Activated CD8-positive, alpha-beta memory T cell treated with anti-CD3 and anti-CD28 coated beads, Interleukin-2, amount 50 U/mL, for 1 hour (primary cell): ENCODE measurements at regions not wholly inside any gene's neighbourhood (a gene's known extent, or its start where the extent isn't known, plus 50 kb on each side); places are given as distances from the start of the nearest gene placed in this dataset.

Experiments
- DNase-seq: peaks from one replicate; pipeline ENCODE4 v3.0.0-alpha.2; 2020; ENCODE audit errors: extremely low read depth

GRCh38 chr2:239520811-239521517 is 120.1 kb upstream of the HDAC4 start:
- no peak for DNase-seq

- no peak for DNase-seq
Measured at GRCh38 chr2:239519921-239520585, 119.2 kb upstream of the HDAC4 start.

DNA sequence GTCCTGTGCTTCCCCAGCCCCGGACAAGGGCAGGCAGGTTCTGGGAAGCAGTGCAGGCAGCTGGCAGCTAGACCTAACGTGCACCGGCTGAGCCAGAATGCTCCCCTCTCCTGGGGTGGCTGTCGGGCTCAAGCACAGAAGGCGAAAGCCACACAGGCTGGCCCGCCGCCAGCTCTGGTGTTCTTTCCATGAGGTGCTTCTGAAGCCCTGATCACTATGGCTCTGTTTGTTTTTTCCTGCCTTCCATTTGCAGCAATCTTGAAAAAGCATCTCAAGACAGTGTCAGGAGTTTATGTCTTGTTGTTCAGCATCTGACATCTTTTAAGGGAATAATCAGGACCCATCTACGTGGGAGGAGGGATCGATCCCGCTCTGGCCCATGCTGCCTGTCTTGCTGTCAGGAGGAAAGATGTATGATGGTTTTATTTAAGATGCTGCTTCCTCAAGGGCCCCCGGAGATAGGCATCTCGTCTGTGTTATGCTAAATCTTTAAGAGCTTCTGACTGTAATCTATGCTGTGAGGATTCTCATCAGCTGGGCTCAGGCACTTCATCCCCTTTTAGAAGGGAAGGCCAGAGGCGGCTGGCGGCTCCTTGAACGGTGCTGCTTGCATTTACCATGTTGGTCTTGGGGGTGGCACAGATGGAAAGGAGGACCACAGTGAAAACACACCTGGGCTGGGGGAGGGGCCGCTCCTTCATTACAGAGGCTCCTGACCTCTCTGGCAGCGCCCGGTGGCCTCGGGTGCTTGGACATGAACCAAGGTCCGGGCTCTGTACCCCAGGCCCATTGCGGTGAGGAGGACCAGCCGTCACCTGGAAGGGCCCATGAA is 118.5 kb upstream of the HDAC4 start:
- no peak for DNase-seq

GRCh38 chr2:239518286-239519088 is 117.7 kb upstream of the HDAC4 start:
- no peak for DNase-seq

GRCh38 chr2:239517686-239518085 is 116.9 kb upstream of the HDAC4 start:
- no peak for DNase-seq

GRCh38 chr2:239516954-239517305 is 116.1 kb upstream of the HDAC4 start:
- DNase-seq: no peak

DNA sequence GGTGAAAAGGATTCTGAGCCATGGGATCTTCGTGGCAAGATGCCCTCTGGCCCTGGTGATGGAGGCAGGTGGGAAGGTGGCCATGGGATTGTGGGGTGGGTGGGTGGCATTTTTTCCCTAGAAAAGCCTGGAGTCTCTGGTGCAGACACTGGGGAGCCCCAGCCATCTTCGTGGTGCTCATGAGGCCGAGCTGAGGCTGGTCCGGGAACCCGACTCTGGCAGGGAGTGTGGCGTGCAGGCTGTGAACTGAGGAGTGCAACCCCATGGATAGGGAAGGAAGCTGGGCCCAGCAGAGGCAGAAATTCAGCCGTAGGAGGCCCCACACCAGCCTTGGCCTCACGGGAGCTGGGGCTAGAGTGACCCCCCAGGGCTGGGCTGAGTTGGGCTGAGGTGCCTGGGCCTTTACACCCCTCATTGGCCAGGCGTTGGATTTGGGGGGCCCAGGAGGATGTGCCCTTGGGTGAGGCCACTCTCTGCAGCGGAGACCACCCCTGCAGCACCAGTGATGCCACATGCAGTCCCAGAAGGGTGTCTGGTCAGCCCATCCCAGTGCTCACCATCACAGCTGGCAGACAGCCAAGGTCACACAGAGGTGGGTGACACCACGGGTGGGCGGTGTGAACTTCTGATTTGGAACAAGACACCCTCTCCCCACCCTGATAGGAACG is 115.6 kb upstream of the HDAC4 start:
- no peak for DNase-seq

DNA sequence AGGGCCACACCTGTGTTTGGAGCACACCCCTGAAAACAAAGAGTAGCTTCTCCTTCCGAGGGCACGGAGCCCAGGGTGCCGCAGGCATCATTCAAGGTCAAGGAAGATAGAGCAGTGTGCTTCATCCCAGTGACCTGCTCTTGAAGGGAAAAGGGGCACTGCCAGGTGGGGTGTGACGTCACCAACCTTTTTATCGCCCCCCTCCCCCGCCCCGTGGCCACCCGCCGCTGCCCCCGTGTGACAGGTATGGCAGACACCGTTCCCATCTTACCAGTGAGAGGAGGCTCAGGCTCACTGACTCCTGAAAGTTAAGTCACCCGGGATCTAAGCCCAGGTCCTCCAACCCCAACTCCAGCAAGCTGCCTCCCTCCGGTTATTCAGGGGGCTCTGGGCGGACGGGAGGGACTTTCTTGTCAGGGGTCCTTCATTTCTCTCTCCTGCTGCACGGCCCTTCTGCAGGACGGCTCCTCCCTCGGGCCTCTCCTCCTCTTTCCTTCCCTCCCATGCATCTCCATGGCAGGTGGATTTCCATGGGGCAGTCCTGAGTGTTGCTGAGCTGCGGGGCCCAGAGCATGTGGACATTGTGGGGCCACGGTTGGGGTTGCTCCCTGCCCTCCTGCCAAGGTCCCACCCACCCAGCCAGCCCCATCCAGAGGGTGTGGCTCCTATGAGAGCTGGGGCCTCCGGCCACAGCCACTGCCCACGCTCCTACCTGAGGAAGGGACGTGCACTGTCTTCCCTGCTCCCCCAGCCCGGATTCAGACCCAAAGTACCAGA is 114.1 kb upstream of the HDAC4 start:
- DNase-seq: no peak

- no peak for DNase-seq
Measured at GRCh38 chr2:239512054-239512453, 111.2 kb upstream of the HDAC4 start.

- no peak for DNase-seq
Measured at GRCh38 chr2:239509373-239510143, 108.7 kb upstream of the HDAC4 start.

GRCh38 chr2:239508261-239508660 is 107.4 kb upstream of the HDAC4 start:
- no peak for DNase-seq

- no peak for DNase-seq
Measured at GRCh38 chr2:239507576-239508258, 106.9 kb upstream of the HDAC4 start.

GRCh38 chr2:239506961-239507360 is 106.1 kb upstream of the HDAC4 start:
- no peak for DNase-seq

DNA sequence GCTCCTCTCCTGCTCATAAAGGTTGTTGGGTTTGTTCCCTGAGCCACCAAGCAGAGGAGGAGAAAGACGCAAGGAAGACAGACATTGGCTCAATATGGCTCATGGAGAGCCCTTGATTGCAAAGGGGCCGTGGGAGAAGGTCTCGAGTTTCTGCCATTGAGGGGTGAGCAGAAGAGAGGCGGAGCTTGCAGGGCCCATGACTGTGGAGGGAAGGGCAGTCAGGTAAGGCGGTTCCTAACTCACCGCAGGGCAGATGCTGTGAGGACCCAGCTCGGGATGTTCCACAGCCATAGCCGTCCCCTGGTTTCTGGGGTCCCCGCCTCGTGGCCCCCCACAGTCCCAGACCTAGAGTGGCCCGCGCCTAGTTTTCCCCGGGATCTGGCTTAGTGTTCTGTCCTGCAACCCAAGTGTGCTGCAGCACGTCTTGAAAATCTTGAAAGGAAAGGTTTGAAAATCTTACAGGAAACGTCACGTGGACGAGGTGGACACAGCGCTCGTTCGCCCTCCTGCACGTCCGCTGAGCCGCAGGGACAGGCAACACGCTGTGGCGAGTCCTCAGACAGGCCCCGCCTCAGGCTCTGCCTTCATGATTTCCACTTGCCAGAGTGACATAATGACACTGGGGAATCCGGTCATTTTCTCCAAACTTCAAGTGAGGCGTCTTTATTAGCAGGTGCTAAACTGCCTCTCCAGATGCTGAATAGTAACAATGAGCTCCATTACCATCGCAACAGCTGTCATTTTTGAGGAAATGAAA is 105.5 kb upstream of the HDAC4 start:
- DNase-seq: no peak

DNA sequence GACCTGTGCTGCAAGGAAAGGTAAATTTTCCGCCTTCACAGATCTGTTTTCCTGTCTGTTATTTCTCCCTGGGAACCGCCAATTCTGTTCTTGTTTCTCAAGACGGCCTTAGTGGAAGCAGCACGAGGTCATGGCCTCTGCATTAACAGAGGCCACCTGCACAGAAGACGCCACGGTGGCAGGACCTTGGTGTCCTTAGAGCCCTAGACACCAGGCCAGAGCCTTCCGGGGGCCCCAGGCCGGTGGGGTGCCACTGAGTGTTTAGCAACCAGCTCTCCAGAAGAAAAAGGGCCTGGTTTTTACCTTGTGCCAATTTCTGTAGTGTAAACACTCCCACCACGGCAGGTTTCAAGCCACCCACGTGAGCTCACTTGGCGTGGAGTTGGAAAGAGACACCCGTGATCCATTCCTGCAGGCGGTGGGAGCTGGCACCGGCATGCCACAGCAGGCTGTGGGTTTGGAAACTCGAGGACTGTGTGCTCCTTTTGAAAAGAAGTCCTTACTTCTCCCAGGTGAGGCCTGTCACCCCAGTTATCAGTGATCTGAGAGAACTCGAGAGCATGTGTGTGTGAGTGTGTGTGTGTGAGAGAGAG is 103.9 kb upstream of the HDAC4 start:
- no peak for DNase-seq

- DNase-seq: no peak
Measured at GRCh38 chr2:239502430-239503186, 101.8 kb upstream of the HDAC4 start.
